Ishikawa (cell line): ENCODE measurements at regions not wholly inside any gene's neighbourhood (a gene's known extent, or its start where the extent isn't known, plus 50 kb on each side); places are given as distances from the start of the nearest gene placed in this dataset.

Experiments used
- CEBPB ChIP-seq: IDR thresholded peaks from 2 replicates; pipeline ENCODE4 v1.6.1; 2012
- CREB1 ChIP-seq: IDR thresholded peaks from 2 replicates; pipeline ENCODE4 v1.6.1; 2012; ENCODE audit warnings: low read depth
- EGR1 ChIP-seq: IDR thresholded peaks from 2 replicates; pipeline ENCODE4 v1.6.1; 2012
- EP300 ChIP-seq: IDR thresholded peaks from 2 replicates; pipeline ENCODE4 v1.6.1; 2012; ENCODE audit warnings: borderline replicate concordance
- FOXM1 ChIP-seq: IDR thresholded peaks from 2 replicates; pipeline ENCODE4 v1.6.1; 2012; ENCODE audit warnings: low read depth, borderline replicate concordance
- MAX ChIP-seq: IDR thresholded peaks from 2 replicates; pipeline ENCODE4 v1.6.1; 2012
- NFIC ChIP-seq: IDR thresholded peaks from 2 replicates; pipeline ENCODE4 v1.6.1; 2012
- RAD21 ChIP-seq: IDR thresholded peaks from 2 replicates; pipeline ENCODE4 v1.6.1; 2012; ENCODE audit warnings: low read depth
- REST ChIP-seq: IDR thresholded peaks from 2 replicates; pipeline ENCODE4 v1.6.1; 2012; ENCODE audit warnings: low read depth, mild to moderate bottlenecking
- TAF1 ChIP-seq: IDR thresholded peaks from 2 replicates; pipeline ENCODE4 v1.6.1; 2012; ENCODE audit warnings: low read depth, mild to moderate bottlenecking
- TCF12 ChIP-seq: IDR thresholded peaks from 2 replicates; pipeline ENCODE4 v1.6.1; 2012; ENCODE audit warnings: low read depth
- TEAD4 ChIP-seq: IDR thresholded peaks from 2 replicates; pipeline ENCODE4 v1.6.1; 2012
- USF1 ChIP-seq: IDR thresholded peaks from 2 replicates; pipeline ENCODE4 v1.6.1; 2012
- YY1 ChIP-seq: IDR thresholded peaks from 2 replicates; pipeline ENCODE4 v1.6.1; 2012; ENCODE audit warnings: low read depth
- ZBTB7A ChIP-seq: IDR thresholded peaks from 2 replicates; pipeline ENCODE4 v1.6.1; 2012; ENCODE audit warnings: low read depth

GRCh38 chr14:58873228-58873953, 235.6 kb downstream of the DACT1 start:
- TF ChIP-seq CREB1 (no peak), FOXM1 (no peak), TAF1 (no peak), NFIC (no peak), EP300 (no peak), YY1 (no peak), USF1 (no peak), MAX (no peak)

GRCh38 chr14:58875613-58876012, 237.9 kb downstream of the DACT1 start:
- TF ChIP-seq YY1 (no peak), TAF1 (no peak), EP300 (no peak), FOXM1 (no peak), TEAD4 (no peak)

GRCh38 chr14:58876608-58877007, 238.8 kb downstream of the DACT1 start:
- TF ChIP-seq RAD21 (no peak), CEBPB (no peak), EP300 (no peak), EGR1 (no peak), CREB1 (no peak), FOXM1 (no peak), MAX (no peak), USF1 (no peak), ZBTB7A (no peak), REST (no peak), NFIC (no peak), YY1 (no peak), TCF12 (no peak), TAF1 (no peak), TEAD4 (no peak)

GRCh38 chr14:58878439-58879139, 240.8 kb downstream of the DACT1 start:
- TF ChIP-seq ZBTB7A = no peak
- no peak for TF ChIP-seq CEBPB
- no peak for TF ChIP-seq CREB1
- no peak for TF ChIP-seq REST
- TF ChIP-seq RAD21 = no peak
- TF ChIP-seq TAF1 = no peak
- TF ChIP-seq EP300 = no peak
- no peak for TF ChIP-seq TCF12
- TF ChIP-seq MAX = no peak

GRCh38 chr14:58881433-58881832, 243.7 kb downstream of the DACT1 start:
- TF ChIP-seq RAD21 (no peak), FOXM1 (no peak), MAX (no peak), USF1 (no peak), EGR1 (no peak), EP300 (no peak), YY1 (no peak), NFIC (no peak), TEAD4 (no peak), TCF12 (no peak), TAF1 (no peak), ZBTB7A (no peak), CREB1 (no peak), CEBPB (no peak), REST (no peak)
